GM18520 (cell line): ENCODE measurements at regions not wholly inside any gene's neighbourhood (a gene's known extent, or its start where the extent isn't known, plus 50 kb on each side); places are given as distances from the start of the nearest gene placed in this dataset.
A peak's percentile ranks its signal among the peaks of the same experiment; 100 is the strongest.

Source experiments
- ATAC-seq: cut with Tn5 transposase; IDR thresholded peaks from one replicate; pipeline ENCODE4 v1.9.1; 2021; ENCODE audit not compliant: unreplicated experiment

- ATAC-seq: no peak
These were observed 244.8 kb upstream of the NR4A3 start for GRCh38 chr9:99576876-99577275.

DNA sequence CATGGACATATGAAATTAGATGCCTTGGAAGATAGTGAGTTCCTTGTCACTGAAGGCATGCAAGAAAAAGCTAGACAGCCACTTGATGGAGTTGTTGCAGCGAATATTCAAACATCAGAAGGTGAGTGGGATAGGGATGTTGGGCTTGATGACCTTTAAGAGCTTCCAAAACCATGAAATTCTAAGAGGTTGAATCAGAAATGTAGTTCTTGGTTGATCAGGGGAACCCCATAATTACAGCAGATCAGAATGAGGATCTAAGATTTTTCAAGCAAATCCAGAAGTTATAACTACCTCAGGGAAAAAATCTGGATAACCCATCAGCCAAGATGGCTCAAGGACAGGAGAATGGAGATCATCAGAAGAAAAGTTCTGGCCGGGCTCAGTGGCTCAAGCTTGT is 244.3 kb upstream of the NR4A3 start:
- ATAC-seq: no peak

DNA sequence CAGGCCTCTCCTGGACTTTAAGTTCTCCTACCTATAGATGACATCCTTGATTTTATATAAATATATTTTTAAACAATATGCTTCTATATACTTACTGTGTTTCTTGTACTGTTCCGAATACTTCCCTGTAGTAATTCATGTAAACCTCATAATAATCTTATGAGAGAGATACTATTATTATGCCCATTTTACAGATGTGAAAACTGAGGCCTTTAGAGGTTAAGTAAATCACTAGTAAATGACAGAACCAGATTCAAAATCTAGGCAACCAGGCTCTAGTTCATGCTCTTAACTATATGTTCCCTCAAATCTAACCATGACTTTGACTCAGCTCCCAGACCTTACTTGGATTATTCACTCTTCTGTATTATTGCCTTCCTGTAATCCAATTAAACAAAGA is 243.0 kb upstream of the NR4A3 start:
- no peak for ATAC-seq

DNA sequence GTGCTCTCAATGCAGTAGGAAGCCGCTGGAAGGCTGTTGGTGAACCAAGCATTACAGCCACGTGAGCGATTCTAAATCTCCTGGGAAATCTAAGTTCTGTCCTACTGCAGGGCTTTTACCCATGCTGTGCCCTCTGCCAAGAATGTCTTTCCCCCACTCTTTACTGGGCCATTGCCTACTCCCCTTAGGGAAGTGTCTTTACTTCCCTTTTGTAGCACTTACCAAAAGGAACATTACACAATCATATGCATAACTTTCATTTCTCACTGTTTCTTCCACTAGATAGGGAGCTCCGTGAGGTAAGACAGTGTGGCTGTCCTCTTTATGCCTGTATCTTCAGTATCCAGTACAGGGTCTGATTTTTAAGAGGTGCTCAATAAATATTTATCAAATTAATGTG is 241.7 kb upstream of the NR4A3 start:
- ATAC-seq: no peak

DNA sequence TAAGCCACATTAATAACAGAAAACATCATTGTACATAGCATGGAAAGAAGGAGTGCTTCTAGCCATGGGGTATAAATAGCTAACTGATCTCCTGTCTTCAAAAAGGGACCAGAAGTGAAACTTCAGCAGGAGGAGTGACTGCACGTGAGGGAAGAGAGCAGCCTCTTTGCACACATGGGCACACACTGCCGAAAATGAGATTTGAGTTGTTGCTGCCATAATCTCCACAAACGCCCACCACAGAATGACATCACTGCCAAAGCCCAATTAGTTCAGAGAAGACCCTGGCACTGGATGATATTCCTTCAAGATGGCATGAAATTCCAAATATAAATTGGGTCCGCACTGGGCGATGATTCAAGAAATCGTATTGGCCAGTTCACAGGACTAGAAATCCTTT is 238.9 kb upstream of the NR4A3 start:
- no peak for ATAC-seq

GRCh38 chr9:99588299-99588698 is 233.4 kb upstream of the NR4A3 start:
- no peak for ATAC-seq

GRCh38 chr9:99588747-99589146 is 232.9 kb upstream of the NR4A3 start:
- ATAC-seq: no peak

GRCh38 chr9:99590410-99590809 is 231.3 kb upstream of the NR4A3 start:
- ATAC-seq: no peak

GRCh38 chr9:99590840-99591239 is 230.8 kb upstream of the NR4A3 start:
- ATAC-seq: no peak

GRCh38 chr9:99591770-99592169 is 229.9 kb upstream of the NR4A3 start:
- no peak for ATAC-seq

GRCh38 chr9:99592834-99593574 is 228.7 kb upstream of the NR4A3 start:
- no peak for ATAC-seq

DNA sequence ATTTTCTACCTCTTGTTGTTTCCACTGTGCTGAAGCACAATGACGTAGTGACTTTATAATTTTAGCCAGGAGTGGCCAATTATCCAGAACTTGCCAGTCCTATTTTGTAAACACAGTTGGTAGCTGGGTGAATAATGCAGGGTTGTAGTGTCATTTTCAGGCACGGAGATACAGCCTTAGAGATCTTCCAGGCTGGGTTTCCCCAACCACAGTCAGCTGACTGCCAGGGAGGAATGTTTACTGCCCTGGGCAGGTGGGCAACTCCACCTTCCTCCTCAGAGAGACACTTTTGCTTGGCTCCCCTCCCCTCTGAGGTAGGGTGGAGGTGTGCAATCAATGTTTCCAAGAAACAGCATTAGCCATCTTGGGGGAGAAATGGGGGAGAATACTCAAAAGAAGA is 228.1 kb upstream of the NR4A3 start:
- no peak for ATAC-seq

DNA sequence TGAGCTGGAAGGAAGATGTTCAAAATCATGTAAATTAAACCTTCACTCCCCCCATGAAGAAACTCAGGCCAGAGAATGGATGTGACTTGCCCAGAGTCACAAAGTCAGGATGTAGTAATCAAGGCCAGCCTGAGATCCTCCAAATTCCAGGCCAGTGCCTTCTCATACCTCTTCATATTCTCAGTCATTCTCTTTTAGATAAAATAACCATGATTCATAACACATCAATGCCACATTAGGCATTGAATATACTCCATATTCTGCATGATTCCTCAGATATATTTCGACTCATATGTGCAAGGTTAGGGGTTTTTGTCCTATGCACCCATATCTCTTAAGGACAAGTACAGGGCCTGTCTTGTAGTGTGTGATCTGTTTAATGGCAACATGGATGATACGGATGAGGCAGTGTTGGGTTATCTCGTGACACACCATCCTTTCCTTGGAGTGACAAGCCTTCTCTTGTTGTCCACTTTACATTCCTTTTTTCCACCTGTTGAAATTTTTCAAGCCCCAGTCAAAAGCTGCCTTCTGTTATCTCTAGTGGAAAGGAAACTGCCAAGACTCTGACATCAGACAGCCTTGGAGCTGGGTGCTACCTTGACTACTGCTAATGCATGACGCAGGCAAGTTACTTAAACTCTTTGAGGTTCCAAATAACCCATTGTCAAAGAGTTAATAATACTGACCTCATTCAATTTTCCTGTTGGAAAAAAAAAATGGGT is 227.5 kb upstream of the NR4A3 start:
- no peak for ATAC-seq

DNA sequence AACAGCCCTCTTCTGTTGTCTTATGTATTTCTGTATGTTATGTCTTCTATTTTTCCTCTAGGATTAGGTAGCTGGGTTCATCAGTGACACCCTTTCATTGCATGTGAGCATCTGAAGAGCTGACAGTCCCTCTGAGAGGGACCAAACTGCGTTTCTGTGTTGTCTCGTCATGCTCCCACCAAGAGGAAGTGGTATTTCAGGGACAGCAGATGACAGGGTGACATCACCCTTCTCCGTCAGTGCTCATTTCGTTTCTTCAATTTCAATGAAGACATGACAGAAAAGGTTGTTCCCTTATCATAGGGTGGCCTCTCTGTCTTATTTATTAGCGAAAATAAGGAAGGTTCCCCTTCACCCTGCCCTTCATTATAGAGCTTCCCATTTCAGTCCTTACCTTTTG is 225.9 kb upstream of the NR4A3 start:
- peak; percentile 57 for ATAC-seq

GRCh38 chr9:99601571-99602111 is 220.0 kb upstream of the NR4A3 start:
- no peak for ATAC-seq

- ATAC-seq: no peak
These were observed 218.8 kb upstream of the NR4A3 start for GRCh38 chr9:99602854-99603253.

- ATAC-seq: no peak
These were observed 216.5 kb upstream of the NR4A3 start for GRCh38 chr9:99605016-99605743.

DNA sequence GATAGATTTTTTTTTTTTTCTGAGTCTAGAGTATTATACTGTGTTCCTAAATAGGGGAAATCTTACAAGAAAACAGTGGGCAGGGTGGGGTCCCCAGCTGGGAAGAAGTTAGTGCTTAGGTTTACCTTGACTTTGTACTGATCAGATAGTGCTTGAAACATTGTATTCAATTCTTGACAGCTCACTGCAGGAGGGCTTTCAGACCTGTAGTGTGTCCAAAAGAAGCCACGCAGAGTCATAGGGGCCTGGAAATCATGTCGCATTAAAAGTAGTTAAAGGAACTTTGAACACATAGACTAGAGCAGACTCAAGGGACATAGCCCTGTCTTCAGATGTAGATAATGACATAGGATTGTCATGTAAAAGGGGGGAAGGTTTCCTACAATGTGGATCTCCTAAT is 215.4 kb upstream of the NR4A3 start:
- ATAC-seq: no peak

DNA sequence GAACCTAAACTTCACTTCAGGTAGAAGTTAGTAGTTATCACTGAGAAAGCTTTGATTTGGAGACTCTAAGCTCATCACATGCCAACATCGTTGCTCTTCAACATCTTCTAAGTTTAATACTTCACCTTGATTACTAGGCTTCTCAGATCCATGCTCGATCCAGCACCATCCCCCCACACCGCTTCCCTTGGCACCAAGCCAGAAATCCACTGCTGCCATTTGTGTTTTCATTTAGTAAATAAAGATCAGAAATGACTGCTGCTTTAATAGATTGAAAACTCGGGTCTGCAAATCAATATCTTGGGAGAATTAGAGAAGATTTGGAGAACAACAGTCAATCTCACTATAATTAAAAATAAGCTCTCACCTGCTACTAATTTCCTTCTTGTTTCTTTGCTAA is 214.7 kb upstream of the NR4A3 start:
- no peak for ATAC-seq

GRCh38 chr9:99607842-99608448 is 213.7 kb upstream of the NR4A3 start:
- ATAC-seq: no peak

- ATAC-seq: no peak
These were observed 207.3 kb upstream of the NR4A3 start for GRCh38 chr9:99614341-99614740.
